ENCODE measurements at regions not wholly inside any gene's neighbourhood (a gene's known extent, or its start where the extent isn't known, plus 50 kb on each side); places are given as distances from the start of the nearest gene placed in this dataset.

GRCh38 chr12:105832806-105833205 lies 305.9 kb downstream of the NUAK1 start:
- intact Hi-C loops (cut with DNase I) = no loop called here
- no peak overlapping the region for H3K27ac ChIP-seq

GRCh38 chr12:105834496-105834895 lies 304.3 kb downstream of the NUAK1 start:
- intact Hi-C loops (cut with DNase I) = no loop called here
- no peaks in the 10 kb centered on the region for H3K27me3 ChIP-seq
- no peaks in the 10 kb centered on the region for H3K4me1 ChIP-seq
- no peaks in the 10 kb centered on the region for H3K36me3 ChIP-seq
- no peaks in the 10 kb centered on the region for H3K9me3 ChIP-seq
- no peak for DNase-seq
- no peak for TF ChIP-seq CTCF (IDR thresholded peaks at IDR 0.05)
- H3K9ac ChIP-seq (ENCODE audit: low read depth in 2 of 2, low read length in 2 of 2) = no peak overlapping the region
- no peak overlapping the region for H3K4me3 ChIP-seq
- H3K27ac ChIP-seq = no peak overlapping the region

More at GRCh38 chr12:105832806-105833205, 305.9 kb downstream of the NUAK1 start:
- Histone ChIP-seq H3K4me3 (no peak overlapping the region), H3K27me3 (no peaks in the 10 kb centered on the region), H3K9ac (ENCODE audit: low read depth in 2 of 2, low read length in 2 of 2) (no peak overlapping the region), H3K36me3 (no peaks in the 10 kb centered on the region), H3K9me3 (no peaks in the 10 kb centered on the region), H3K4me1 (no peaks in the 10 kb centered on the region)
- no peak for TF ChIP-seq CTCF (IDR thresholded peaks at IDR 0.05)
- no peak for DNase-seq

DNA sequence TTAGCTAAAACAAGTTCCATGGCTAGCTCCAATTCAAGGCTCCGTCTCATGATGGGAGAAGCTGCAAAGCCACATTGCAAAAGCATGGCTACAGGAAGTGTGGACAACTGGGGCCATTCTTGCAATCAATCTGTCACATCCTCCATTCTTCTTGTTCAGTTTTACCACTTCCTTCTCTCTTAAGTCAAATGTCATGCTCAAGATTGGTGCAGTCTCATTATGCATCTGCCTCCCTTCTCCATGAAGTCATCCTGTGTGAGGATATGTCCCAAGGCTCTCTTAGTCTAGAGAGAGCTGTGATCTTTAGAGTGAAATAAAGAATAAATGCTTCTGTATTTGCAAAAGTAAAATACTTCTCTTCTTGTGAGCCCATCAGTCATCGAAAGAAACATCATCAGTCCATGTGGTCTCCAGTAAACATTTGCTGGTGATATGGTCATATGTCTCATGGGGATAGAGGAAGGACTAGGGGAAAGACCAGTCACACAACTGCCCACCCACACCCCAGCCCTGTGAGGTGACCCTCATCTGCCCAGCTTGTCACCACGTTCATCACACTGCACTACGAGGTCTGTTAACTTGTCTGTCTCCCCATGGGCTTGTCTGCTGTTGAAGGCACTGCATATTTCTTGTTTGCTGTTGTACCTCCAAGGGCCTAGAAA lies 303.0 kb downstream of the NUAK1 start:
- intact Hi-C loops (cut with DNase I) = no loop called here
- no peak for DNase-seq
- H3K36me3 ChIP-seq = no peaks in the 10 kb centered on the region
- TF ChIP-seq CTCF (IDR thresholded peaks at IDR 0.05) = no peak
- no peaks in the 10 kb centered on the region for H3K9me3 ChIP-seq
- no peaks in the 10 kb centered on the region for H3K27me3 ChIP-seq
- H3K4me3 ChIP-seq = no peak overlapping the region
- H3K4me1 ChIP-seq = no peaks in the 10 kb centered on the region
- H3K9ac ChIP-seq (ENCODE audit: low read depth in 2 of 2, low read length in 2 of 2) = no peak overlapping the region
- H3K27ac ChIP-seq = no peak overlapping the region

GRCh38 chr12:105836242-105836622 lies 302.5 kb downstream of the NUAK1 start:
- Histone ChIP-seq H3K36me3 (no peaks in the 10 kb centered on the region), H3K9ac (ENCODE audit: low read depth in 2 of 2, low read length in 2 of 2) (no peak overlapping the region), H3K27me3 (no peaks in the 10 kb centered on the region), H3K4me3 (no peak overlapping the region), H3K4me1 (no peaks in the 10 kb centered on the region), H3K27ac (no peak overlapping the region), H3K9me3 (no peaks in the 10 kb centered on the region)
- TF ChIP-seq CTCF (IDR thresholded peaks at IDR 0.05) = no peak
- intact Hi-C loops (cut with DNase I) = no loop called here
- DNase-seq = no peak

DNA sequence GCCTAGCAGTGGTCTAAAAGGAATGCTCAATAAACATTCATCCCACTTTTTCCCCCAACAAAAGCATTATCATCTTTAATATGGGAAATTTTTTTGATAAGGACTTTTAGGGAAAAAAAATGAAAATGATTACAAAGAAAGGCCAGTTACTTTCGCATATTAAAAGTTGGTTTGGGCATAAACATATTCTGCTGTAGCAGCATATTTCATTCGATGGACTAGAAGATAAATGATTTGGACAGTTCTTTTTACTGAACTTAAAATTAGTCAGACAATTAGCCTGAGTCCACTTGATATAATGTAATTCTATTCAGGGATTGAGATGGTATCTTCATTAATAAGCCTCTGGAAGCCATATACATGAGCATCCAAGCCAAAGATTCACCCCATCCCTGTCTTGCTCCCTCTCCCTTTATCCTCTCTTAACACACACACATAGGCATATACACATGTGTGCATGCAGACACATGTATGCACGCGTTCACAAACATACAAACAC lies 299.1 kb downstream of the NUAK1 start:
- H3K9me3 ChIP-seq = no peaks in the 10 kb centered on the region
- no peaks in the 10 kb centered on the region for H3K27me3 ChIP-seq
- intact Hi-C loops (cut with DNase I) = no loop called here
- TF ChIP-seq CTCF (IDR thresholded peaks at IDR 0.05) = no peak
- H3K36me3 ChIP-seq = no peaks in the 10 kb centered on the region
- no peaks in the 10 kb centered on the region for H3K4me1 ChIP-seq
- no peak overlapping the region for H3K4me3 ChIP-seq
- no peak overlapping the region for H3K9ac ChIP-seq (ENCODE audit: low read depth in 2 of 2, low read length in 2 of 2)
- DNase-seq = no peak
- H3K27ac ChIP-seq = no peak overlapping the region

All from colonic mucosa (tissue), 4 donors.